Keratinocyte (primary cell): ENCODE measurements at regions not wholly inside any gene's neighbourhood (a gene's known extent, or its start where the extent isn't known, plus 50 kb on each side); places are given as distances from the start of the nearest gene placed in this dataset.

ENCODE experiments used
- EZH2 ChIP-seq: IDR thresholded peaks from one replicate; pipeline ENCODE4 v1.6.1; 2012; ENCODE audit warnings: inconsistent platforms, mild to moderate bottlenecking, low read length, moderate library complexity
- TF ChIP-seq, protein P1 (sequence below), 3 experiments: IDR thresholded peaks in 1 of 3; conservative IDR thresholded peaks in 1 of 3; optimal IDR thresholded peaks in 1 of 3; 2 replicates in 2 of 3; 3 replicates in 1 of 3; pipeline versions ENCODE3 to v1.5.1; 2011; ENCODE audit warnings: low read length in 3 of 3, mild to moderate bottlenecking in 3 of 3, moderate library complexity in 2 of 3, control low read depth in 1 of 3, inconsistent platforms in 1 of 3; ENCODE audit not compliant: insufficient read depth in 2 of 3; ENCODE audit errors: extremely low read depth in 1 of 3

DNA sequence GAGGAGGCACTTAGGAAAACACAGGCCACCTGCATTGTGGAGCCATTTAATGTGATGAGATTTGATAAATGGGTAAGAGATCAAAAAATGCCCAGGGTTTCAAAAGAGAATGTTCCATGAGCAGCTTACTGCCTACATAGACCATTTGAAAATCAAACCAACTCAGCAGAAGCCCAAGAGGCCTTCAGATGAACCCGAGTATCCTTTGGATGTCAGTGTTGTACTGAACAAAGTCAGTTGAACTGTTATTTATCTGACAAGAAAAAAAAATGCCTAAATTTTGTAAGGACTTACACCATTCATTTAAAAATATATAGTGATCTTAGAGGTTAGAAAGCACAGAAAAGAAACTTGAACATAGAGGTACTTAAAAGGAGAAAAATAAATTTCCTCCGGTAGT lies 381.7 kb downstream of the ZFHX3 start:
- TF ChIP-seq, protein P1, sequence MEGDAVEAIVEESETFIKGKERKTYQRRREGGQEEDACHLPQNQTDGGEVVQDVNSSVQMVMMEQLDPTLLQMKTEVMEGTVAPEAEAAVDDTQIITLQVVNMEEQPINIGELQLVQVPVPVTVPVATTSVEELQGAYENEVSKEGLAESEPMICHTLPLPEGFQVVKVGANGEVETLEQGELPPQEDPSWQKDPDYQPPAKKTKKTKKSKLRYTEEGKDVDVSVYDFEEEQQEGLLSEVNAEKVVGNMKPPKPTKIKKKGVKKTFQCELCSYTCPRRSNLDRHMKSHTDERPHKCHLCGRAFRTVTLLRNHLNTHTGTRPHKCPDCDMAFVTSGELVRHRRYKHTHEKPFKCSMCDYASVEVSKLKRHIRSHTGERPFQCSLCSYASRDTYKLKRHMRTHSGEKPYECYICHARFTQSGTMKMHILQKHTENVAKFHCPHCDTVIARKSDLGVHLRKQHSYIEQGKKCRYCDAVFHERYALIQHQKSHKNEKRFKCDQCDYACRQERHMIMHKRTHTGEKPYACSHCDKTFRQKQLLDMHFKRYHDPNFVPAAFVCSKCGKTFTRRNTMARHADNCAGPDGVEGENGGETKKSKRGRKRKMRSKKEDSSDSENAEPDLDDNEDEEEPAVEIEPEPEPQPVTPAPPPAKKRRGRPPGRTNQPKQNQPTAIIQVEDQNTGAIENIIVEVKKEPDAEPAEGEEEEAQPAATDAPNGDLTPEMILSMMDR (optimal IDR thresholded peaks at IDR 0.05 in 1 of 3, IDR thresholded peaks at IDR 0.05 in 1 of 3, conservative IDR thresholded peaks at IDR 0.05 in 1 of 3; ENCODE audit: extremely low read depth in 1 of 3, insufficient read depth in 2 of 3, low read length in 3 of 3): no peak
- TF ChIP-seq EZH2: no peak
